RPMI8226 (cell line): ENCODE measurements at regions not wholly inside any gene's neighbourhood (a gene's known extent, or its start where the extent isn't known, plus 50 kb on each side); places are given as distances from the start of the nearest gene placed in this dataset.

ENCODE experiments used
- DNase-seq: peaks from one replicate; pipeline ENCODE4 v3.0.0-alpha.2; 2015

GRCh38 chr1:4292861-4293260, 361.5 kb upstream of the AJAP1 start:
- no peak for DNase-seq

DNA sequence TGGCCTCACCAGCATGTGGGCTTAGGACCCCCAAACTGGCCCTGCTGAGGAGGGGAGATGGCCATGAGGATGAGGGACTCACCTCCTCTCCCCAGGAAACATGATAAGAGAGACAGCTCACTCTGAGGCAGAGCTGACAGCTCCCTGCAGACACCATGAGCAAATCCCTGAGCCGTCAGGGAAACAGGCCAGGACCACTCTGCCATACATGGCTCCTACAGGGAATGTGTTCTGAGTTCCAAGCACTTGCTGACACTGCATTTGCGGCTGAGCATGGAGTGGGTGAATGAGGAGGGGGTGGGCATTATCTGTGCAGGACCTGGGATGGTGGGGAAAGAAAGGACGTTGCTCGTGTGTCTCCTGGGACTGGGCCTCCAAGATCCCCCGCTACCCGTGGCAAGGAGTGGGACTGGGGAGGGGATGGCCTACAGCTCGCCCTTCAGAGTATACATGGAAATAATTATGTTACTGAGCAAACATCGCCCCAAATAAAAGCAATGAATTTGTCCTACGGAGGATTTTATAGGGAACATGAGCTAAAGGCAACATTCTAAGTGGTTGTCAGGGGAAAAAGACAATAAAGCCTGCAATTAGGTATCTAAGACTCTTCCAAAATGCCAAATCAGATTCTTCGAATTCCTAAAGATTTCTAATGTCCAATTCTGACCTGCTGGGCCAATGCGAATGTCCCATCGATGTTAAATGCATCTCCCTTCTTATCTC, 355.9 kb upstream of the AJAP1 start:
- DNase-seq, result no peak

- no peak for DNase-seq
These were observed 353.4 kb upstream of the AJAP1 start for GRCh38 chr1:4301007-4301406.

GRCh38 chr1:4303303-4303702, 351.1 kb upstream of the AJAP1 start:
- no peak for DNase-seq

DNA sequence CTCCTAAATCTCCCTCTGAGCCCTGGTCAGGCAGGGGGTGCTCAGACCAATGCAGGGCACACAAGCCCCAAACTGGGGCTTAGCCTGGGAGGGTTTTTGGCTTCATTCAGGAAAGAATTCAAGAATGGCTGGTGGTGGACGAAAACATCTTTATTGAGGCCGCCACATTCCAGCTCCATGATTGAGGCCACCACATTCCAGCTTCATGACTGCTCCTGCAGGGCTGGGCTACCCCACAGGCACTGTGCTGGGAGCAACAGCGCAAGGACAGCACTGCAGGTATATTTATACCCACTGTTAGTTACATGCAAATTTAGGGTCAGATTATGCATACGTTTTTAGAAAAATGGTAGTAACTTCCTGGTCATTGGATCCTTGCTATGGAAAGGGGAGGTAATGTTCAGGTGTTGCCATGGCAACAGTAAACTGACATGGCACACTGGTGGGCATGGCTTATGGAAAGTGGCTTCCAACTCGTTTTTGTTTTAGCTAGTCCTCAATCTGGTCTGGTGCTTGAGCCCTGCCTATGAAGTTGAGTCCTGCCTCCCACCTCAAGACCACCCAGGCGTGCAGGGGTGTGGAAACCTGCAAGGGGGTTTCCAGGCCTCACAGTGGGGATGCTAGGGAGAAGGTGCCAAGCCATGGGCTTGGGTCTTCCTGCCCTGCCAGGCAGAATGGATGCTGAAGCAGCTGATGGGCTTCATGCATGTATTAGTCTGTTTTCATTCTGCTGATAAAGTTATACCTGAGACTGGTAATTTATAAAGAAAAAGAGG, 348.7 kb upstream of the AJAP1 start:
- no peak for DNase-seq

- no peak for DNase-seq
These were observed 347.6 kb upstream of the AJAP1 start for GRCh38 chr1:4306559-4307467.

DNA sequence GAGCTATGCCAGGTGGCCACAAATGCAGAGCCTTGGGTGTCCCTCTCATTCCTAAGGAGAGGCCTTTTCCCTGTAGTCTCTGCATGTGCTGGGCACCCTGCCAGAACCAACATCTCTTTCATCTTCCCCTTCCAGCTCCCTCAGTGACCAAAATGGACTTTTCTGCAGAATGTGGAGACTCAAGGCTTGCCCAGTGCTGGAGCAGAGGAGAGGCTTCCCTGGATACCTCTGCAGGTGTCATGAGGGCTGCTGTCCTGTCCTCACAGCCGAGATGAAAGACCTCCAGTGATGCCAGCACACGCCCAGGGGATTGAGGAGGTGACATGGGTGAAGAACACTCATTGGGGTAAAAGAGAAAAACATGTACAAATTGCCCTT, 347.0 kb upstream of the AJAP1 start:
- DNase-seq, result no peak

DNA sequence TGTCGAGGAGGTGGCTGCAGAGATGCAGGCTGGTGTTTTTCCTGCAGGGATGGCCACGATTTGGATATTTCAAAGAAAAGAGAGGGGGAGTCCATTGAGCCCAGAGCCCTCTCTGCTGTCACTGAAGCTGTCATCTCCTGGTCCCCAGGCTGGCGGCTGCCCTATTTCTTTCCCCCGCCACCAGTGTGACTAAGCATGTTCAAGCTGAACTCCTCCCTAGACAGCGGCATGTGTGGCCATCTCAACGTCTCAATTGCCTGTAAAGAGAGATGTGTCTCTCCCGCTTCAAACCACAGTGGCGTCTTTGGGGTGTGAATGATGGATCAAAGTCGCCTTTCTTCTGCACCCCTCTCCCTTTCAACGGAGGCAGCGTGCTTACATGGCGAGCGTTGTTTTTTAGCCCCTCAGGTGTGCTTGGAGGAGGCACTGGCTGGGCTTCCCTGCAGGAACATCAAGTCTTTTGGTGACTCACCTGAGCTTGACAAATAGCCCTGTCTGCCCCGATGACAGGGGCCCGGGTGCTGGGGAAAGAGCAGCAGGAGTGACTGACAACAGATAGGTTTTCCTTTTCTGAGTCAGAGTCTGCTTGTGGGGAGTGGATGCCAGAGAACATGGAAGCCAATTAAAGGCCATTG, 346.4 kb upstream of the AJAP1 start:
- DNase-seq, result no peak

GRCh38 chr1:4308806-4309205, 345.6 kb upstream of the AJAP1 start:
- no peak for DNase-seq

- no peak for DNase-seq
These were observed 344.6 kb upstream of the AJAP1 start for GRCh38 chr1:4309676-4310320.

GRCh38 chr1:4310396-4310923, 343.9 kb upstream of the AJAP1 start:
- no peak for DNase-seq

DNA sequence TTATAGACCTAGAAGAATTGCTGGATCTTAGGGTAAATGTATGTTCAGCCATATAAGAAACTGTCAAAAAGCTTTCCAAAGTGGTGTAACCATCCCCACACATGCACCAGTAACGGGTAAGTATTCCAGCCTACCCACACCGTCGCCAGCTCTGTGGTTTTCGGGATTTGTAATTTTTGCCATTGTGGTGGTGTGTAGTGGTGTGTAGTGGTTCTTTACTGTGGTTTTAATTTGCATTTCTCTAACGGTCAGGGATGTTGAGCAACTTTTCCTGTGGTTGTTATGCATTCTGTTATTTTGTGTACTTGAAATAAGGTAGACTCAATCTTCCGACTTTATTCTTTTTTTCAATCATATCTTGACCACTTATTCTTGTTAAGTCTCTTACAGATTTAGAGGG, 342.4 kb upstream of the AJAP1 start:
- DNase-seq, result no peak

- no peak for DNase-seq
These were observed 339.2 kb upstream of the AJAP1 start for GRCh38 chr1:4315202-4315601.

DNA sequence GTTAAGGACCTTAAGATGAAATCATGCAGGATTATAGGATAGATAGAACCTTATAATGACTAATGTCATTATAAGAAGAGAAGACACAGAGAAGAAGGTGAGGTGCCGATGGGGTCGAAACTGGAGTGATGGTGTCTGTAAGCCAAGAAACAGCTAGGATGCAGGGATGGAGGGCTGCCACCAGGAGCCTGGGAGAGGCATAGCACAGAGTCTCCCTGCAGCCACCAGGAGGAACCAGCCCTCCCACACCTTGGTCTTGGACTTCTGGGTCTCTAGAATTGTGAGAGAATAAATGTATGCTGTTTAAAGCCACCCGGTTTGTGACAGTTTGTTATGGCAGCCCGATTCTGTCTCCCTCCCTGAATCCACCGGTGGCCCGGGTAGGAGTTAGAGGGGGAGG, 337.2 kb upstream of the AJAP1 start:
- DNase-seq, result no peak

GRCh38 chr1:4318720-4319119, 335.7 kb upstream of the AJAP1 start:
- DNase-seq, result no peak

DNA sequence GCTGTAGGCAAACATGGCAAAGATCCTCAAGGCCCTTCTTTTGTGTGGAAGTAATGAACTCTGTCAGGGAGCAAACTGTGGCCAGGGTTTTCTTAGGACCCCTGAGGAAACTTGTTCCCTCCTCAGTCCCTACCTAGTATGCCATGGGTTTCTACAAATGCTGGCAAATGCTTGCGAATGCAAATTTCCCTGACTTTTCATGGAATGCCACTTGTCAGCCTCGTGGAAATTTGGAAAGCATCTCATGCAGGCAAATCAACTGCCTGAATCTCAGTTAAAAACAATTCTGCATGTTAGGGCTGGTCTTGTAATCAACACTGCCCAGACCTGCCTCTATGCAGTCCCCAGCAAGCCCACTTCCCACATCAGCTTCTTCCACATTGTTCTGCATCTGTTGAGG, 334.9 kb upstream of the AJAP1 start:
- DNase-seq, result no peak

- peak; percentile 7 for DNase-seq
These were observed 331.5 kb upstream of the AJAP1 start for GRCh38 chr1:4322881-4323280.

- DNase-seq, result no peak
These were observed 331.1 kb upstream of the AJAP1 start for GRCh38 chr1:4323309-4323708.

GRCh38 chr1:4324525-4324924, 329.9 kb upstream of the AJAP1 start:
- no peak for DNase-seq

GRCh38 chr1:4327142-4327541, 327.3 kb upstream of the AJAP1 start:
- DNase-seq, result no peak

- no peak for DNase-seq
These were observed 325.9 kb upstream of the AJAP1 start for GRCh38 chr1:4328402-4329071.
